Central memory CD8-positive, alpha-beta T cell (primary cell): ENCODE measurements at regions not wholly inside any gene's neighbourhood (a gene's known extent, or its start where the extent isn't known, plus 50 kb on each side); places are given as distances from the start of the nearest gene placed in this dataset.

Source experiments
- ATAC-seq: fragments of 150-1000 bp; cut with Tn5 transposase; replicated peaks from 2 replicates; pipeline ENCODE4 v1.10.0; 2022; ENCODE audit warnings: mild to moderate bottlenecking, moderate FRiP score, moderate number of reproducible peaks; ENCODE audit not compliant: poor library complexity, severe bottlenecking; ENCODE audit errors: extremely low read depth
- DNase-seq, 2 donors: peaks; one replicate each; pipeline ENCODE4 v3.0.0; 2021; ENCODE audit warnings: low spot score in 2 of 2
- H3K27ac Mint-ChIP-seq: one replicate; pipeline ENCODE4 v1.8.0; 2022; ENCODE audit warnings: low read depth, mild to moderate bottlenecking, moderate library complexity, mixed read lengths
- H3K27me3 Mint-ChIP-seq: one replicate; pipeline ENCODE4 v1.8.0; 2022; ENCODE audit warnings: mixed read lengths
- H3K36me3 Mint-ChIP-seq: one replicate; pipeline ENCODE4 v1.8.0; 2022; ENCODE audit warnings: mild to moderate bottlenecking, moderate library complexity, mixed read lengths; ENCODE audit not compliant: insufficient read depth
- H3K4me1 Mint-ChIP-seq: one replicate; pipeline ENCODE4 v1.8.0; 2022; ENCODE audit warnings: mixed read lengths
- H3K4me3 Mint-ChIP-seq: one replicate; pipeline ENCODE4 v1.8.0; 2022; ENCODE audit warnings: mild to moderate bottlenecking, moderate library complexity, mixed read lengths
- H3K9me3 Mint-ChIP-seq: one replicate; pipeline ENCODE4 v1.8.0; 2022; ENCODE audit warnings: mixed read lengths

DNA sequence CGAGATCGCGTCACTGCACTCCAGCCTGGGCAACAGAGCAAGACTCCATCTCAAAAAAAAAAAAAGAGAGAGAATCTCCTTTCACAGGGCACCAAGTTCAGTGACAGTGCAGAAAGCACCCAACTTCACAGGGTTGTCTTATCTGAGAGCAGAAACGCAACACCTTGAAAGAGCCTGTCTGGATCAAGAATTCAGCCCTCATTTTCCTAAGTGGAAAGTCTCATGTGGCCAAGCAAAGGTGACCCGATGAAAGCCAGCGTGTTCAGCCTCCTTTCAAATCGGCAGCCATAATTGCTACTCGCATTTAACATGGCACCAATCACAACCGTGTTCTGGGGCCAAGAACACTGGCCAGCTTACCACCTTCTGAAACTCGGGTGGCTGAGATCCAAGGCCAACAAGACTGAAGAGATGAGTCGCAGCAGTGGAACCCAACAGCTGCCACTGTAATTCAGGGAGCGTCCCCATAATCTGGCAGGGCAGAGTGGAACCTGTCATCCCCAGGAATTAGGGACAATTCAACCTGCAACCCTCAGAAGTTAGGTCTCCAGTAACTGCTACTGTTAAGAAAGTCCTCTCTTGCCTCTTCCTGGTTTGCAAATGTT lies 536.7 kb upstream of the JARID2 start:
- H3K9me3 Mint-ChIP-seq, result no peaks in the 10 kb centered on the region
- peaks cover 6% of the 10 kb centered on the region for H3K4me1 Mint-ChIP-seq
- no peak overlapping the region for H3K4me3 Mint-ChIP-seq
- H3K27me3 Mint-ChIP-seq, result no peaks in the 10 kb centered on the region
- H3K36me3 Mint-ChIP-seq, result peaks cover 6% of the 10 kb centered on the region
- ATAC-seq, result no peak
- H3K27ac Mint-ChIP-seq, result no peak overlapping the region
- no peak for DNase-seq

DNA sequence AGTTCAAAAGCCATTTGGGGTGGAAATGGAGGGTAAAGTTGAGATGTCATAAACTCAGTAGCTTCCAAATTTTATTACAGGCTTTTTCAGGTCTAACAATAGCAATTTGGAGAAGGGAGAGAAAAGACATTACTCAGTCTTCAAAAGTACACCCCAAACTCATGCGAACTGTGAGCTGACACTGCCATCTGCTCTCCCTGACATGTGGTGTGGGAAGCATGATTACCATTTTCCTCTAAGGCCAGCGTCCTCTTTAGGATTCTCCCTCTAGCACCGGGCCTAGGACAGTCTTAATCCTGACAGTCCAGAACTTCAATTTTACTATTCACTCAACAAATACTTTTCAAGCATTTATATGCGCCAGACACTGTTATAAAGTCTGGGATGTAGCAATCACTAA lies 536.0 kb upstream of the JARID2 start:
- no peak for DNase-seq
- Mint-ChIP-seq H3K27me3 (no peaks in the 10 kb centered on the region), H3K9me3 (no peaks in the 10 kb centered on the region), H3K36me3 (peaks cover 6% of the 10 kb centered on the region), H3K27ac (no peak overlapping the region), H3K4me3 (no peak overlapping the region), H3K4me1 (peaks cover 6% of the 10 kb centered on the region)
- ATAC-seq, result no peak

DNA sequence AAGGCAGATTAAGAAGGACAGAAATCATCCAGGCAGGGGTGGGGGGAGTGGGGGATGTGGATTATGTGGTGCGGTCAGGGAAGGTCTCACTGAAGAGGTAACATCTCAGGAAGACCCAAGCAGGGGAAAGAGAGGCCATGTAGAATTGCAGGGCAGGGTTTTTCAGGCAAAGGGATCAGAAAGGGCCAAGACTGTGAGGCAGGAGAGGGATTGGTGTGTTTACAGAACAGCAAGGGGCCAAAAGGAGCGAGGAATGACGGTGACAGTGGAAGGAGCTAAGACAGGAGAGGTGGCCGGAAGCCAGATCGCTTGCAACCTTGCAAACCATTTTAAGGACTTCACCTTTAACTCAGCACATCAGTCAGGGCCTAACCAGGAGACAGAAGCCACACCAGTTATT lies 535.4 kb upstream of the JARID2 start:
- no peak overlapping the region for H3K4me3 Mint-ChIP-seq
- no peaks in the 10 kb centered on the region for H3K27me3 Mint-ChIP-seq
- H3K4me1 Mint-ChIP-seq, result peaks cover 6% of the 10 kb centered on the region
- no peaks in the 10 kb centered on the region for H3K9me3 Mint-ChIP-seq
- H3K36me3 Mint-ChIP-seq, result peaks cover 6% of the 10 kb centered on the region
- DNase-seq (no peak), ATAC-seq (no peak)
- no peak overlapping the region for H3K27ac Mint-ChIP-seq

DNA sequence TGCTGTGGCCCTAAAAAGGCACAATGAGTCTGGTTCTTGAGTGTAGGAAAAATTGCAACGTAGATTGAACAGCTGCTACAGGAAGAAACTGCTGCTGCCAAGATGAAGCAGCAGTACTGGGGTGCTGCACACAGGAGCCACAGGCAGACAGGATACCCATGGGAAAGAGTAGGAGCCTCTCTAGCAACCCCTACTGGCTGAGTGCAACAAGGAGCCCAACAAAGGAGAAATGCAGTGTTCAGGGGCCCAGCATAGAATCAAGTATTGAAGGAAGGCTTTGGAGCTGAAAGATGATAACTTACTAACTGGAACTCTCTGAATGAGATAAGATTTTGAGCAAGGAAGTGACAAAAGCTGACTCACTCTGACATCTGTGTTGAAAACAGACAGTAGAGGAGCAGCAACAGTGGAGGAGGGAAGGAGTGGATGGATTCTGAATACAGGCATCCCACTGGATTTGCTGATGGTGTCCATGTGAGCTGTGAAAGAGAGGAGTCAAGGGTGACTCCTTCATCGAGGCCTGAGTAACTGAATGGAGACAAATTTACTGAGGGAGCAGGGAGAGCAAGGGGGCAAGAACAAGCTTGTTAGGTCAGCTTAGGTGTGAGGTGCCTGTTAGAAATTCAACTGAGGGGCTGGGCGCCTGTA lies 534.7 kb upstream of the JARID2 start:
- ATAC-seq (peak; percentile 52), DNase-seq (no peak)
- Mint-ChIP-seq H3K9me3 (no peaks in the 10 kb centered on the region), H3K36me3 (peaks cover 6% of the 10 kb centered on the region), H3K27me3 (no peaks in the 10 kb centered on the region), H3K4me3 (no peak overlapping the region), H3K27ac (no peak overlapping the region), H3K4me1 (peaks cover 6% of the 10 kb centered on the region)

DNA sequence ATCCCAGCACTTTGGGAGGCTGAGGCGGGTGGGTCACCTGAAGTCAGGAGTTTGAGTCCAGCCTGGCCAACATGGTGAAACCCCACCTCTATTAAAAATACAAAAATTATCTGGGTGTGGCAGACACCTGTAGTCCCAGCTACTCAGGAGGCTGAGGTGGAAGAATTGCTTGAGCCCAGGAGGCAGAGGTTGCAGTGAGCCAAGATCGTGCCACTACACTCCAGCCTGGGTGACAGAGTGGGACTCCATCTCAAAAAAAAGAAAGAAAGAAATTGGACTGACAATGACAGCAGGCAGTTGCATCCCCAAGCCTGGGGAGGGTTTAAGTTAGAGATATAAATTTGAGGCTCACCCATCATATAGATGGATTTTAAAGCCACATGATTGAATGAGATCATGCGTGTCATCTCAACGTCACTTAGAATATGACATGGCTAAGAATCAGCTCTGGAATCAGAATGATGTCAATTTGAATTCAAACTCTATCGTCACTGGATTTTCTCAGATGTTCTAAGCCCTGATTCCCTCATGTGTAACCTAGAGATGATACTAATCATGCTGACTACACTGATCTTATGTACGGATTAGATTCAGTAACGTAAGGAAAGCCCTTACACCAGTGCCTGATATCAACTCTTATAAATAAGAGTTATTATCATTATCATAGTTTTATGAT lies 534.0 kb upstream of the JARID2 start:
- Mint-ChIP-seq H3K9me3 (no peaks in the 10 kb centered on the region), H3K36me3 (peaks cover 4% of the 10 kb centered on the region), H3K27me3 (no peaks in the 10 kb centered on the region), H3K27ac (no peak overlapping the region), H3K4me3 (no peak overlapping the region), H3K4me1 (peaks cover 9% of the 10 kb centered on the region)
- ATAC-seq (no peak), DNase-seq (no peak)

DNA sequence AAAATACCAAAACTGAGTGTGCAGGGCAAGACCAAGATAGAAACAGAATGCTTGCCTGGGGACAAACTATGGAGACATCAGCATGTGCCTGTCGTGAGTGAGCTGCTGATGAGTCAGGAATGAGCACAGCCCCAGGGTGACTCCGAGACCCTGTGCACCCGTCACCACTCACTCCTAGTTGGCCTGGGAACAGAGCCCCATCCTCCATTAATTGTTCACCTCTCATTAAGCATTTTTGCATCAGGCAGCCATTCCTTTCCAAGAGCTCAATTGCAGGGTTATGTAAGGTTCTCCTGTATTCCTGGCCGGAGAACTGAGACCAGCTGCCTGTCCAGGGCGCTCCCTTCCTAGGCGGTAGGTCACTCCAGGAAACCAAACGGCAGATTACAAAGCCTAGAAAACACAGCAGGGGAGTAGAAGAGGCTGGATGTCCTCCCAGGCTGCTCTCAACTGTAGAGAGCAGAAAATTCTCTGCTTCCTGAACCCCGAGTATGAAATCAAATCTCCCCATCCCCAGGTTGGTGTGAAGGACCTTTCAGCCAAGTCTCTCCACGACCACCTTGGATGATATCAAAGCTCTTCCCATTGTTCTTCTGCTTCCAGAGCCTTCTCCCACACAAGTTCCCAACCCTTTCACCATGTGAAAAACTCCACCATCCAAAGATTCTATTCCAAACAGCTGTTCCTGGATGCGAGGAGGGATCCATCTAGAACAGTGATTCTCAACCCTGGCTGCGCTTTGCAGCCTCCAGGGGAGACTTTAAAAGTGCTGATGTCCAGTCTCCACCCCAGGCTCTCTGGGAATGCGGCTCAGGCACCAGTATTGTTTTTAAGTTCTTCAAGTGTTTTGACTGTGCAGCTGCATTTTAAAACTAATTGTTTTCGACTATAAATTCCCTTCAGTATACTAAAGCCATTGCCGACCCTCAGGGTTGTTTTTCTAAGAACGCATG lies 532.6 kb upstream of the JARID2 start:
- no peaks in the 10 kb centered on the region for H3K27me3 Mint-ChIP-seq
- H3K27ac Mint-ChIP-seq, result no peak overlapping the region
- no peak overlapping the region for H3K4me3 Mint-ChIP-seq
- H3K4me1 Mint-ChIP-seq, result peaks cover 19% of the 10 kb centered on the region
- H3K36me3 Mint-ChIP-seq, result peaks cover 4% of the 10 kb centered on the region
- no peak for ATAC-seq
- no peak for DNase-seq
- H3K9me3 Mint-ChIP-seq, result no peaks in the 10 kb centered on the region

DNA sequence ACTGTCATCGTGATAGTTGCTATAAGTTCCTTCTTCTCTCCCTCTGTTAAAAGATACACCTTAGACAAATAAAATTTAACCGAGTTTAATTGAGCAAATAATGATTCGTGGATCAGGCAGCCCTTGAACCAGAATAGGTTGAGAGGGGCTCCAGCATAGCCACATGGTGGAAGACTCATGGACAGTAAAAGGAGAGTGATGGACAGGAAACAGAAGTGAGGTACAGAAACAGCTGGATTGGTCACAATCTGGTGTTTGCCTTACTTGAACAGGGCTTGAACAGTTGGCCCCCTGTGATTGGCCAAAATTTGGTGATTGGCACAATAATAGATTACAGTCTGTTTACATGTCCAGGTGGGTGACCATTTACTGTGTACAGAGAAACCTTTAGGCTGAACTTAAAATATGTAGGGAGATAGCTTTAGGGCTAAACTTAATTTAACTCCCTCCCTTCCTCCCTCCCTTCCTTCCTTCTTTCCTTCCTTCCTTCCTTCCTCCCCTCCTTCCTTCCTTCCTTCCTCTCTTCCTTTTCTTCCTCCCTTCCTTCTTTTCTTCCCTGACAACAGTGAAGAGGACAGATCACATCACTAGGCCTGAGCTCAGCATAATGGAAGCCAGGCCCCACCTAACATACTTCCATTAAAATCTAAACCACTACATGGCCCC lies 531.8 kb upstream of the JARID2 start:
- no peak overlapping the region for H3K4me3 Mint-ChIP-seq
- peaks cover 19% of the 10 kb centered on the region for H3K4me1 Mint-ChIP-seq
- H3K27ac Mint-ChIP-seq, result no peak overlapping the region

DNA sequence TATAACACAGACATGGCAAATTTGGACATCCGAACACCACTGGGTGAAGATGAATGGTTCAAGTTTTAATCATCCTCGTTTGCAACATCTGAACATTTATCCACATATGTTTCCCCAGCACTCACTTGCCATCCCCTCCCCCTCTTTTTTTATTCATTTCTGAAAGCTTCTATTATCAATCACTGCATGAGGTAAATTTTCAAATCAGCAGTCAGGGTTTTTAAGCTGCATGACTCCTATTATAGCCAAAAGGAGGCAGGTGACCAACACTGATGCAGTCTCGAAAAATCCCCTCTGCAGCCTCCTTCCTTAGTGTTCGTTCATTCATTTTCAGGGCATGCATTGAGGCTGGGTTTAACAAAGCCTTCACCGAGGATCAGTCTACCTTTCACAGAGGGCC lies 530.8 kb upstream of the JARID2 start:
- Mint-ChIP-seq H3K27ac (no peak overlapping the region), H3K27me3 (no peaks in the 10 kb centered on the region), H3K4me1 (peaks cover 19% of the 10 kb centered on the region), H3K4me3 (no peak overlapping the region), H3K9me3 (no peaks in the 10 kb centered on the region), H3K36me3 (peaks cover 4% of the 10 kb centered on the region)
- DNase-seq (no peak), ATAC-seq (no peak)

More for the DNA sequence above, 531.8 kb upstream of the JARID2 start:
- ATAC-seq (no peak), DNase-seq (no peak)
- Mint-ChIP-seq H3K9me3 (no peaks in the 10 kb centered on the region), H3K27me3 (no peaks in the 10 kb centered on the region), H3K36me3 (peaks cover 4% of the 10 kb centered on the region)

DNA sequence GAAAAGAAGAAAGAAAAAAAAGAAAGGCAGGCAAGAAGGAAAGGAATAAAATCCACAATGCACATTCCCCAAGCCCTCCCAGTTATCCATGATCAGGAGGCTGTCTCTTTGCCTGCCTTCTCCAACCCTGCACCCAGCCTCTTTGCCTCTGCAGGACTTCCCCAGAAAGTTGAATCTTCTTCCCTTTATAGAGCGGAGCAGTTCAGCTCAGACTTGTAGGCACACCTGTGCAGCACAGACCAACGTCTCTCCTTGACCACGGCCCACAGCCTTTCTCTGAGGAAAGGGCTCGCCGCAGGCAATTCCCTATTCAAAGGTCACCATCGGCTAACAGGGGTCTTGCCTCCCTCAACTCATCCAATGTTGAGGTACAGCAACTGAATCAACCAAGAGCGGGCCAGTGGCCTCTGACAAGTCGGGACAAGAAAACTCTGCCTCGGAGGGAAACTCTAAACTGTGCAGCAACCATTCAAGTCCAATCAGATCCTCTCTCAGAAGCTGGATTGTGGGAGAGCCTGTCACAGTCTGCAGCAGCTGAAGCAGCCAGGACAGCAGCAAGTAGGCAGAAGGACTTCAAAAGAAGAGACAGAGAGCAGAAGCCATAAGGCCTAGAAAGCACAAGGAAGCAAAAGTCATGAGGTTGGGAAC lies 529.2 kb upstream of the JARID2 start:
- DNase-seq, result no peak
- no peaks in the 10 kb centered on the region for H3K27me3 Mint-ChIP-seq
- H3K4me3 Mint-ChIP-seq, result no peak overlapping the region
- no peaks in the 10 kb centered on the region for H3K36me3 Mint-ChIP-seq
- H3K9me3 Mint-ChIP-seq, result no peaks in the 10 kb centered on the region
- ATAC-seq, result no peak
- peaks cover 13% of the 10 kb centered on the region for H3K4me1 Mint-ChIP-seq
- no peak overlapping the region for H3K27ac Mint-ChIP-seq

DNA sequence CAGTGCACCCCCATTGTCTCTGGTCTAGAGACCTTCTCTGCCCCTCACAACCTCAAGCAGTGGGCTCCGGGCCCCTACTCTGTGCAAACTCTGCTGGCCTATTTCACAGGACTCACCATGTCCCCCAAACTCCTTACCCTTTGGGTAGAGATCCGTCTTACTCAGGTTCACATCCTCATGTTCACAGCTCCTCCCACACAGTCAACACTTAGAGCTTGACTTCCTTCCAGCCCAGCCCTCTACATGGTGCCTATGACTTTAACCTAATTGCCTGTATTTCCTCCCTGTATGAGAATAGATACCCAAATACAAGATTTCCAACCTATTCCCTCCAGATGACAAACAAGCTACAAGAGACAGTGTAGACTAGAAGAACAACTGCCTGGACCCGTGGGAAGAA lies 528.6 kb upstream of the JARID2 start:
- Mint-ChIP-seq H3K36me3 (no peaks in the 10 kb centered on the region), H3K27ac (peak overlapping the region; percentile 3), H3K4me3 (peak overlapping the region; percentile 28), H3K4me1 (peaks cover 13% of the 10 kb centered on the region), H3K9me3 (no peaks in the 10 kb centered on the region), H3K27me3 (no peaks in the 10 kb centered on the region)
- DNase-seq, result peak in 1 of 2 donors; percentile 22
- peak; percentile 99 for ATAC-seq

DNA sequence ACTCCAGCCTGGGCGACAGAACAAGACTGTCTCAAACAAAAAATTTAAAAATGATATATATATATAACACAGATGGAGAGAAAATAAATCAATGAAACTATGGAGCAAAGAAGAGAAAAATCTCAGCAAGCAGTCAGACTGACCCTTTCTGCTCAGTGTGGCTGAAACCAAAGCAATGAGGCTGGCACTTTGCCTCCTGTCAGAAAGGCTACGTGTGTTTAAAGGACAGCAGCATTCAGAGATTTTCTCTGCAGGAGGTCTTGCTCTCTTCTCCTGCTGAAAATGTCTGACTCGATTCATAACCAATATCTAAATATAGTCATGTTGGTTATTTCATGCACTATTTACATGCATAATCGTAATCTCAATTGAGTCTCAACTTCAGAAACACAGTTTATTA lies 527.0 kb upstream of the JARID2 start:
- Mint-ChIP-seq H3K4me1 (peaks cover 26% of the 10 kb centered on the region), H3K9me3 (no peaks in the 10 kb centered on the region), H3K27ac (no peak overlapping the region), H3K4me3 (no peak overlapping the region), H3K36me3 (no peaks in the 10 kb centered on the region), H3K27me3 (no peaks in the 10 kb centered on the region)
- DNase-seq (no peak), ATAC-seq (no peak)

DNA sequence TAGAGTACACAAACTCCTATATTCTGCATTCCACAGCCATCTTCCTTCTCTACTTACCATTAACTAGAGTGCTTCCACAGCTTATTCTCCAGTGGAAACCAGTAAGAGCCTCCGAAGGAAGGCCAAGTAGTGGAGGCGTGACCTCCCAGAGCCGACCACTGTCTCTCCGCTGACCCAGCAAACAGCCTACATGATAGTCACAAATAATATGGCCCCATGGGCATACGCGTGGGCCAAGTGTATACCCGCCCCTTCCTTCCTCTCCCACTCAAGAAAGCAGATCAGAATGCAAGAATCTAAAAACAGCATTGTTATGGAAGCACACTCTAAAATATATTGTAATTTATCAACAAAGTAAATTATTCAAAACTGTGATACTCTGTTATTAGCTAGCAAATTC lies 526.6 kb upstream of the JARID2 start:
- Mint-ChIP-seq H3K27me3 (no peaks in the 10 kb centered on the region), H3K36me3 (no peaks in the 10 kb centered on the region), H3K9me3 (no peaks in the 10 kb centered on the region), H3K4me1 (peaks cover 26% of the 10 kb centered on the region), H3K27ac (no peak overlapping the region), H3K4me3 (no peak overlapping the region)
- no peak for DNase-seq
- ATAC-seq, result no peak
